GM12891 (cell line): ENCODE measurements at regions not wholly inside any gene's neighbourhood (a gene's known extent, or its start where the extent isn't known, plus 50 kb on each side); places are given as distances from the start of the nearest gene placed in this dataset.

Experiments
- POLR2A ChIP-seq: IDR thresholded peaks from 2 replicates; pipeline ENCODE4 v1.6.1; 2011; ENCODE audit warnings: low read depth, low read length, control low read depth
- POLR2AphosphoS5 ChIP-seq: IDR thresholded peaks from 2 replicates; pipeline ENCODE4 v1.6.1; 2011; ENCODE audit warnings: low read depth, low read length, control low read depth
- POU2F2 ChIP-seq: IDR thresholded peaks from 2 replicates; pipeline ENCODE4 v1.6.1; 2011; ENCODE audit warnings: low read depth, mild to moderate bottlenecking, control low read depth, low read length, moderate library complexity
- TAF1 ChIP-seq: IDR thresholded peaks from 2 replicates; pipeline ENCODE4 v1.6.1; 2011; ENCODE audit warnings: low read depth, low read length, control low read depth

- no peak for TF ChIP-seq POLR2AphosphoS5
- TF ChIP-seq POLR2A, result no peak
- TF ChIP-seq POU2F2, result no peak
- no peak for TF ChIP-seq TAF1
Measured at GRCh38 chrX:933611-934010, 278.8 kb downstream of the CRLF2 start.
